Bronchial epithelial cell (primary cell): ENCODE measurements at regions not wholly inside any gene's neighbourhood (a gene's known extent, or its start where the extent isn't known, plus 50 kb on each side); places are given as distances from the start of the nearest gene placed in this dataset.
"Not testable (repeated sequence)": the region's sequence is repeated elsewhere in the genome, so short reads cannot be mapped to it uniquely, and the experiment has no call there.

Experiments used
- DNase-seq: peaks from one replicate; pipeline ENCODE4 v3.0.0-alpha.2; 2010; ENCODE audit warnings: low read depth
- FAIRE-seq: peaks from 2 replicates; lab custom pipeline; 2011; peaks lifted over from hg19 to GRCh38; lab: Jason Lieb, UNC
- H3K27me3 ChIP-seq: 2 replicates; pipeline ENCODE4 v1.5.1; 2011; ENCODE audit warnings: low read length; ENCODE audit not compliant: control insufficient read depth, insufficient read depth
- H3K36me3 ChIP-seq: 2 replicates; pipeline ENCODE4 v1.5.1; 2011; ENCODE audit warnings: low read length; ENCODE audit not compliant: control insufficient read depth, insufficient read depth
- H3K4me3 ChIP-seq: 2 replicates; pipeline ENCODE4 v1.5.1; 2011; ENCODE audit warnings: mild to moderate bottlenecking, low read depth, low read length, control low read depth
- CTCF ChIP-seq: IDR thresholded peaks from 2 replicates; pipeline ENCODE4 v1.5.1; 2011; ENCODE audit warnings: mild to moderate bottlenecking, moderate library complexity, low read length, control low read depth, inconsistent platforms; ENCODE audit not compliant: insufficient read depth, severe bottlenecking

GRCh38 chr14:71762575-71762974, 169.7 kb upstream of the RGS6 start:
- FAIRE-seq, result no peak
- no peak for DNase-seq
- Histone ChIP-seq H3K27me3 (peaks cover 2% of the 10 kb centered on the region), H3K4me3 (no peak overlapping the region), H3K36me3 (no peaks in the 10 kb centered on the region)
- TF ChIP-seq CTCF, result no peak

- DNase-seq (no peak), FAIRE-seq (no peak)
- H3K4me3 ChIP-seq, result no peak overlapping the region
- H3K27me3 ChIP-seq, result peaks cover 2% of the 10 kb centered on the region
- H3K36me3 ChIP-seq, result no peaks in the 10 kb centered on the region
- no peak for TF ChIP-seq CTCF
Observed at GRCh38 chr14:71764701-71765382, 167.4 kb upstream of the RGS6 start.

- DNase-seq (no peak), FAIRE-seq (no peak)
- no peak for TF ChIP-seq CTCF
- H3K4me3 ChIP-seq, result no peak overlapping the region
- H3K27me3 ChIP-seq, result peaks cover 2% of the 10 kb centered on the region
- H3K36me3 ChIP-seq, result no peaks in the 10 kb centered on the region
Observed at GRCh38 chr14:71765505-71765904, 166.7 kb upstream of the RGS6 start.

GRCh38 chr14:71770431-71770830, 161.8 kb upstream of the RGS6 start:
- DNase-seq (no peak), FAIRE-seq (no peak)
- H3K4me3 ChIP-seq, result no peak overlapping the region
- TF ChIP-seq CTCF, result no peak
- peaks cover 2% of the 10 kb centered on the region for H3K27me3 ChIP-seq
- H3K36me3 ChIP-seq, result no peaks in the 10 kb centered on the region

GRCh38 chr14:71771421-71771820, 160.8 kb upstream of the RGS6 start:
- FAIRE-seq, result not testable (repeated sequence)

GRCh38 chr14:71771996-71772395, 160.2 kb upstream of the RGS6 start:
- not testable (repeated sequence) for DNase-seq, FAIRE-seq, H3K27me3 ChIP-seq, H3K4me3 ChIP-seq, H3K36me3 ChIP-seq

More at GRCh38 chr14:71771421-71771820, 160.8 kb upstream of the RGS6 start:
- not testable (repeated sequence) for H3K27me3 ChIP-seq, H3K36me3 ChIP-seq, H3K4me3 ChIP-seq, DNase-seq

- Histone ChIP-seq H3K27me3 (no peaks in the 10 kb centered on the region), H3K4me3 (no peak overlapping the region), H3K36me3 (no peaks in the 10 kb centered on the region)
- no peak for TF ChIP-seq CTCF
- FAIRE-seq, result no peak
- peak; percentile 45 for DNase-seq
Observed at GRCh38 chr14:71773898-71774481, 158.2 kb upstream of the RGS6 start.
